ENCODE measurements at regions not wholly inside any gene's neighbourhood (a gene's known extent, or its start where the extent isn't known, plus 50 kb on each side); places are given as distances from the start of the nearest gene placed in this dataset.
A peak's percentile ranks its signal among the peaks of the same experiment; 100 is the strongest.

GRCh38 chr16:55944377-55944802 lies 69.2 kb upstream of the CES5A start:
- ATAC-seq (ENCODE audit: low read depth) (peak; percentile 67; the same call in 2 of the 3 replicates), DNase-seq (ENCODE audit: low spot score) (no peak)
- Histone ChIP-seq H3K27me3 (ENCODE audit: insufficient read depth, poor library complexity, severe bottlenecking) (peaks cover 32% of the 10 kb centered on the region), H3K4me1 (ENCODE audit: insufficient read depth, poor library complexity, severe bottlenecking) (no peaks in the 10 kb centered on the region), H3K36me3 (ENCODE audit: low read depth) (no peaks in the 10 kb centered on the region), H3K4me3 (ENCODE audit: severe bottlenecking) (no peak overlapping the region), H3K27ac (ENCODE audit: poor library complexity, severe bottlenecking) (no peak overlapping the region), H3K9me3 (ENCODE audit: severe bottlenecking) (no peaks in the 10 kb centered on the region)
- TF ChIP-seq CTCF (IDR thresholded peaks at IDR 0.05; ENCODE audit: poor library complexity, severe bottlenecking) = peak; percentile 91

- H3K4me3 ChIP-seq (ENCODE audit: severe bottlenecking) = no peak overlapping the region
- H3K9me3 ChIP-seq (ENCODE audit: severe bottlenecking) = no peaks in the 10 kb centered on the region
- no peaks in the 10 kb centered on the region for H3K36me3 ChIP-seq (ENCODE audit: low read depth)
- TF ChIP-seq CTCF (IDR thresholded peaks at IDR 0.05; ENCODE audit: poor library complexity, severe bottlenecking) = no peak
- H3K27me3 ChIP-seq (ENCODE audit: insufficient read depth, poor library complexity, severe bottlenecking) = peaks cover 32% of the 10 kb centered on the region
- ATAC-seq (ENCODE audit: low read depth) (no peak), DNase-seq (ENCODE audit: low spot score) (no peak)
- H3K4me1 ChIP-seq (ENCODE audit: insufficient read depth, poor library complexity, severe bottlenecking) = no peaks in the 10 kb centered on the region
- no peak overlapping the region for H3K27ac ChIP-seq (ENCODE audit: poor library complexity, severe bottlenecking)
These were observed 68.1 kb upstream of the CES5A start for GRCh38 chr16:55943267-55943666.

GRCh38 chr16:55942821-55943220 lies 67.6 kb upstream of the CES5A start:
- no peak overlapping the region for H3K4me3 ChIP-seq (ENCODE audit: severe bottlenecking)
- H3K27me3 ChIP-seq (ENCODE audit: insufficient read depth, poor library complexity, severe bottlenecking) = peaks cover 32% of the 10 kb centered on the region
- DNase-seq (ENCODE audit: low spot score) = no peak
- no peaks in the 10 kb centered on the region for H3K9me3 ChIP-seq (ENCODE audit: severe bottlenecking)
- no peak for ATAC-seq (ENCODE audit: low read depth)
- H3K4me1 ChIP-seq (ENCODE audit: insufficient read depth, poor library complexity, severe bottlenecking) = no peaks in the 10 kb centered on the region
- no peak for TF ChIP-seq CTCF (IDR thresholded peaks at IDR 0.05; ENCODE audit: poor library complexity, severe bottlenecking)
- no peaks in the 10 kb centered on the region for H3K36me3 ChIP-seq (ENCODE audit: low read depth)
- H3K27ac ChIP-seq (ENCODE audit: poor library complexity, severe bottlenecking) = no peak overlapping the region

- DNase-seq (ENCODE audit: low spot score) (no peak), ATAC-seq (ENCODE audit: low read depth) (no peak)
- Histone ChIP-seq H3K4me3 (ENCODE audit: severe bottlenecking) (no peak overlapping the region), H3K27ac (ENCODE audit: poor library complexity, severe bottlenecking) (no peak overlapping the region), H3K4me1 (ENCODE audit: insufficient read depth, poor library complexity, severe bottlenecking) (no peaks in the 10 kb centered on the region), H3K9me3 (ENCODE audit: severe bottlenecking) (no peaks in the 10 kb centered on the region), H3K36me3 (ENCODE audit: low read depth) (no peaks in the 10 kb centered on the region), H3K27me3 (ENCODE audit: insufficient read depth, poor library complexity, severe bottlenecking) (peaks cover 32% of the 10 kb centered on the region)
- no peak for TF ChIP-seq CTCF (IDR thresholded peaks at IDR 0.05; ENCODE audit: poor library complexity, severe bottlenecking)
These were observed 66.4 kb upstream of the CES5A start for GRCh38 chr16:55941552-55941951.

- Histone ChIP-seq H3K9me3 (ENCODE audit: severe bottlenecking) (no peaks in the 10 kb centered on the region), H3K27ac (ENCODE audit: poor library complexity, severe bottlenecking) (no peak overlapping the region), H3K27me3 (ENCODE audit: insufficient read depth, poor library complexity, severe bottlenecking) (peaks cover 27% of the 10 kb centered on the region), H3K4me1 (ENCODE audit: insufficient read depth, poor library complexity, severe bottlenecking) (no peaks in the 10 kb centered on the region), H3K36me3 (ENCODE audit: low read depth) (no peaks in the 10 kb centered on the region), H3K4me3 (ENCODE audit: severe bottlenecking) (no peak overlapping the region)
- no peak for ATAC-seq (ENCODE audit: low read depth)
- DNase-seq (ENCODE audit: low spot score) = no peak
- TF ChIP-seq CTCF (IDR thresholded peaks at IDR 0.05; ENCODE audit: poor library complexity, severe bottlenecking) = no peak
These were observed 63.0 kb upstream of the CES5A start for GRCh38 chr16:55938126-55938525.

Data from RWPE2 (cell line).